Panc1 (cell line): ENCODE measurements at regions not wholly inside any gene's neighbourhood (a gene's known extent, or its start where the extent isn't known, plus 50 kb on each side); places are given as distances from the start of the nearest gene placed in this dataset.

ENCODE experiments used
- CTCF ChIP-seq: fragments of 450-650 bp; IDR thresholded peaks from 2 replicates; pipeline ENCODE4 v1.5.1; 2017; ENCODE audit warnings: mild to moderate bottlenecking
- POLR2AphosphoS5 ChIP-seq: IDR thresholded peaks from 2 replicates; pipeline ENCODE4 v1.6.1; 2012; ENCODE audit warnings: mild to moderate bottlenecking, low read depth, low read length, moderate library complexity
- REST ChIP-seq, 2 experiments: IDR thresholded peaks; 2 replicates each; pipeline ENCODE4 v1.6.1; 2011 to 2012; ENCODE audit warnings: low read depth in 2 of 2, control low read depth in 1 of 2, low read length in 1 of 2, mild to moderate bottlenecking in 1 of 2, moderate library complexity in 1 of 2; ENCODE audit not compliant: insufficient read depth in 1 of 2
- SIN3A ChIP-seq: IDR thresholded peaks from 2 replicates; pipeline ENCODE4 v1.6.1; 2012; ENCODE audit warnings: low read depth, mild to moderate bottlenecking, low read length, moderate library complexity, borderline replicate concordance; ENCODE audit not compliant: insufficient read depth
- TCF7L2 ChIP-seq: IDR thresholded peaks from 2 replicates; pipeline ENCODE4 v1.6.1; 2011; ENCODE audit warnings: mild to moderate bottlenecking, low read depth, low read length, inconsistent platforms

DNA sequence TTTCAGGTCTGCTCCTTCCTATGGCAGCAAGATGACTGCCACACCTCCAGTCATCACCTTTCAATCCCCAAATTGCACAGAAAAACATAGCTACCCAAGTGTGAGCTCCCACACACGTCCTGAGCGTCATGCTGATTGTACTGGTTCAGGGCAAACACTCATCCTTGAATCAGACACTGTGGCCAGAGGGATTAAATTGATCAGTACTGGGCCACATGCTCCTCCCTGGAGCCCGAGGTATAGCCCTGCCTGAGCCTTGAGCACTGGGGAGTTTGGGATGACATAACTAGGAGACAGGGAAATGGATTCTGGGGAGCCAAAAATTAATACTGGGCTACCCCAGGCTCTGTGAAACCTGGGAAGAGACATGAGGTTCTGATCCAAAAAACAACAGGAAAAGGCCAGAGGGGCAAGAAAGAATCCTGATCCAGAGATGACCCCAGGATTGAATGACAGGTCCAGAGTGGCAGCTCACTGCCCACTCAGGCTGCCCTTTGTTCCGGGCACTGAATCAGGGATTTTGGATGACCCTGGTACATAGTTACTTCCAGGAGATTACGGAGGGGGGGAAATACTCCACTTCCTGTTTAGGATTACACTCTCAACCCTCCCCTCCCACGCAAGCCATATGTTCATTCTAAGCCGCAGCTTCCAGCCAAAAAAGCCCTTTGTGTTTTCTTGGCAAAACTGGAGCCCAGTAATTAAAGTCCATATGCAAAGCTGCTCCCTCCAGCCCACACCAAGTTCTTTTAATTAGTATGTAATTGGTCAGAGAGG lies 141.6 kb upstream of the SPRY4 start:
- no peak for TF ChIP-seq POLR2AphosphoS5
- no peak for TF ChIP-seq CTCF
- no peak for TF ChIP-seq TCF7L2
- TF ChIP-seq REST (IDR thresholded peaks at IDR 0.05; ENCODE audit: insufficient read depth in 1 of 2, low read depth in 2 of 2, low read length in 1 of 2): no peak
- TF ChIP-seq SIN3A: no peak
